ENCODE measurements at regions not wholly inside any gene's neighbourhood (a gene's known extent, or its start where the extent isn't known, plus 50 kb on each side); places are given as distances from the start of the nearest gene placed in this dataset.
"Not testable (repeated sequence)": the region's sequence is repeated elsewhere in the genome, so short reads cannot be mapped to it uniquely, and the experiment has no call there.

DNA sequence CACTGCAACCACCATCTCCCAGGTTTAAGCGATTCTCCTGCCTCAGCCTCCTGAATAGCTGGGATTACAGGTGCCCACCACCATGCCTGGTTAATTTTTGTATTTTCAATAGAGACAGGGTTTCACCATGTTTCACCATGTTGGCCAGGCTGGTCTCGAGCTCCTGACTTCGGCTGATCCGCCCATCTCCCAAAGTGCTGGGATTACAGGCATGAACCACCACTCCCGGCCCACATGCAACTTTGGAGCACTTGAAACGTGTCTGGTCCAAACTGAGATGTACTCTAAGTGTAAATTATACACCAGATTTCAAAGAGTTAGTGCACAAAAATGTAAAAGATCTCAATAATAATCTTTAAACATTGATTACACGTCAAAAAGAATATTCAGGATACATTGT is 154.1 kb downstream of the RGS9 start:
- not testable (repeated sequence) for H3K4me3 ChIP-seq (ENCODE audit: low read length); H2AFZ ChIP-seq (ENCODE audit: low read length); H3K79me2 ChIP-seq (ENCODE audit: low read length); H3K27ac ChIP-seq (ENCODE audit: low read length); H3K9ac ChIP-seq (ENCODE audit: low read length); H3K4me1 ChIP-seq (ENCODE audit: low read length); H3K36me3 ChIP-seq (ENCODE audit: insufficient read depth, low read length); H3K4me2 ChIP-seq (ENCODE audit: low read depth, low read length, poor library complexity, severe bottlenecking); H3K27me3 ChIP-seq (ENCODE audit: low read length); H3K9me3 ChIP-seq (ENCODE audit: low read length); H4K20me1 ChIP-seq (ENCODE audit: insufficient read depth, low read depth, low read length); DNase-seq; H3K9me2 ChIP-seq (replicated peaks; ENCODE audit: insufficient read depth, low read length)

DNA sequence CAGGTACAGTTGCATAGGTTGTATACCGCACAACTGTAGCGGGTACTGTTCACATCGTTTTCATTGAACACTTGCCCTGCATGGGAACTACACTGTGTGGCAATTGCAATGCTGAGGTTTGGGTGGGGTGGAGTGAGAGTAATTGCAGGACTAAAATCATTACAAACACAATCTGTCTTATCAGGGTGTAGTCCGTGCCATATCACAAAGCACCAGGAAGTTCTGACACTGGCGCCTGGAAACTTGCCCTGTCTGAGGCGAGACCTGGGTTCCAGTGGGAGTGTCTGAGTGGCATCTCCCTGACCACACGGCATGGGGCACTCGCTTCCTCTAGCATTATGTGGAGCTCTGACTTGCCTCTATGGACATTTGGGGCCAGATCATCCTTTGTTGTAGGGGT is 153.4 kb downstream of the RGS9 start:
- no peaks in the 10 kb centered on the region for H3K36me3 ChIP-seq (ENCODE audit: insufficient read depth, low read length)
- no peak overlapping the region for H3K4me2 ChIP-seq (ENCODE audit: low read depth, low read length, poor library complexity, severe bottlenecking)
- H3K9me3 ChIP-seq (ENCODE audit: low read length), result no peaks in the 10 kb centered on the region
- H3K9me2 ChIP-seq (replicated peaks; ENCODE audit: insufficient read depth, low read length), result no peaks in the 10 kb centered on the region
- H3K4me3 ChIP-seq (ENCODE audit: low read length), result no peak overlapping the region
- no peaks in the 10 kb centered on the region for H4K20me1 ChIP-seq (ENCODE audit: insufficient read depth, low read depth, low read length)
- H3K79me2 ChIP-seq (ENCODE audit: low read length), result no peaks in the 10 kb centered on the region
- H3K27ac ChIP-seq (ENCODE audit: low read length), result no peak overlapping the region
- no peaks in the 10 kb centered on the region for H3K4me1 ChIP-seq (ENCODE audit: low read length)
- DNase-seq, result no peak
- H2AFZ ChIP-seq (ENCODE audit: low read length), result no peak overlapping the region
- H3K27me3 ChIP-seq (ENCODE audit: low read length), result no peaks in the 10 kb centered on the region
- no peak overlapping the region for H3K9ac ChIP-seq (ENCODE audit: low read length)

DNA sequence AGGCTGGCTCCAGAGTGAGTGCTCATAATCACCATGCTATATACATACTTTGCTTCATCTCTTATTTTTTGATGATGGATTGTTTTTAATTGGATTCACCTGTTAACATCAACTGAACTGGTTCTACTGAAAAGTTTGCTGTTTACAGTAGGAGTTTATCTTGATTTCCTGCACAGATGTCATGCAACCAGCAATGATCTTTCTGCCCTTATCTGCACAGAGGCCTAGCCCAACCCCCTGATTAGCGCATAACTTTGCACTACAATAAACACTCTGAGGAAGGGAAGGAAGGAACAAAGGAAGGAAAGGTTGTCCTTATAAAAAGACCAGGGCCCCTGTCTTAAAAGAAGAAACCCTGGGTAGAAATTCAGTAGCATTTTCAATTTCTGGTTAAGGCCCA is 152.9 kb downstream of the RGS9 start:
- DNase-seq, result no peak
- Histone ChIP-seq H3K9me2 (replicated peaks; ENCODE audit: insufficient read depth, low read length) (no peaks in the 10 kb centered on the region), H2AFZ (ENCODE audit: low read length) (no peak overlapping the region), H3K4me2 (ENCODE audit: low read depth, low read length, poor library complexity, severe bottlenecking) (no peak overlapping the region), H3K27me3 (ENCODE audit: low read length) (no peaks in the 10 kb centered on the region), H3K27ac (ENCODE audit: low read length) (no peak overlapping the region), H3K4me3 (ENCODE audit: low read length) (no peak overlapping the region), H3K36me3 (ENCODE audit: insufficient read depth, low read length) (no peaks in the 10 kb centered on the region), H4K20me1 (ENCODE audit: insufficient read depth, low read depth, low read length) (no peaks in the 10 kb centered on the region), H3K9me3 (ENCODE audit: low read length) (no peaks in the 10 kb centered on the region), H3K79me2 (ENCODE audit: low read length) (no peaks in the 10 kb centered on the region), H3K9ac (ENCODE audit: low read length) (no peak overlapping the region), H3K4me1 (ENCODE audit: low read length) (no peaks in the 10 kb centered on the region)

DNA sequence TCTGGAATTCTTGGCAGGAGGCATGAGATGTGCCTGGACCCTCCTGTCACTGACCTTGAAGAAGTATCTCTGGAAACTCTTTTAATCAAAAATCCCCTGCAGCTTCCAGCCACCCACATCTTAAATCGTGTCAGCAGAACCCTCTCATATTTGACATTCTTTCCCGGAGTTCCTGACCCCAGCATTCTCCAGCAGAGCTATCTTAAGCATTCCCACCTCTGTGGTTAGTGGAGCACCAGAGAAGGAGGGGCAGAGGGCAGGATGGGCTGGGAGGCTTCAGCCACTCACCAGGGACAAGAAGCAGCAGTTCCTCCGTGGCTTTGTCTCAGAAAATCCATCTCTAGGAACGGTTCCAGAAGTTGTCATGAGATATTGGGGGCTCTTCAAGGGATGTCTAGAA is 149.9 kb downstream of the RGS9 start:
- no peaks in the 10 kb centered on the region for H4K20me1 ChIP-seq (ENCODE audit: insufficient read depth, low read depth, low read length)

DNA sequence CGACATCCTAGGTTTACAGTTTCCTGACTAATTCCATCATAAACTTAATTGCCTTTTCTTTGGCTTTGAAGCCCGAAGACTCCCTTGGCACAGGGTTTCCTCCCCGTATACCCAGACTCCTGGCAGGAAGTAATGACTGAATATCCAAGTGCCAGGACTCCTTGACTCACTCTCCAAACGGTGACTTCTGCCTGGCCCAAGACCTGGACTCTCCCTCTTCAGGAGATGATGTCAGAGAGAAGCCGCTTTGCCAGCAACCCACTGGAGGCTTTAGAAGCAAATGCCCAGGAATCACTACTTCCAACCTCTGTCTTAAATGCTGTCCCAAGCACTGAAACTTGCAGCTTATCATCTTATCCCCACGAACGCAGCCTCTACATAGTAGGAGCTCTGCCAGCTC is 146.5 kb downstream of the RGS9 start:
- no peaks in the 10 kb centered on the region for H3K36me3 ChIP-seq (ENCODE audit: insufficient read depth, low read length)
- H3K9ac ChIP-seq (ENCODE audit: low read length), result no peak overlapping the region
- H2AFZ ChIP-seq (ENCODE audit: low read length), result no peak overlapping the region
- H3K4me2 ChIP-seq (ENCODE audit: low read depth, low read length, poor library complexity, severe bottlenecking), result no peak overlapping the region
- no peak overlapping the region for H3K4me3 ChIP-seq (ENCODE audit: low read length)
- H4K20me1 ChIP-seq (ENCODE audit: insufficient read depth, low read depth, low read length), result no peaks in the 10 kb centered on the region
- no peaks in the 10 kb centered on the region for H3K27me3 ChIP-seq (ENCODE audit: low read length)
- H3K9me3 ChIP-seq (ENCODE audit: low read length), result no peaks in the 10 kb centered on the region
- no peak overlapping the region for H3K27ac ChIP-seq (ENCODE audit: low read length)
- no peaks in the 10 kb centered on the region for H3K79me2 ChIP-seq (ENCODE audit: low read length)
- no peaks in the 10 kb centered on the region for H3K4me1 ChIP-seq (ENCODE audit: low read length)
- H3K9me2 ChIP-seq (replicated peaks; ENCODE audit: insufficient read depth, low read length), result no peaks in the 10 kb centered on the region
- DNase-seq, result no peak

More for the DNA sequence above, 149.9 kb downstream of the RGS9 start:
- Histone ChIP-seq H3K9me3 (ENCODE audit: low read length) (no peaks in the 10 kb centered on the region), H3K27ac (ENCODE audit: low read length) (no peak overlapping the region), H3K36me3 (ENCODE audit: insufficient read depth, low read length) (no peaks in the 10 kb centered on the region), H3K79me2 (ENCODE audit: low read length) (no peaks in the 10 kb centered on the region), H3K4me3 (ENCODE audit: low read length) (no peak overlapping the region), H3K4me1 (ENCODE audit: low read length) (no peaks in the 10 kb centered on the region), H2AFZ (ENCODE audit: low read length) (no peak overlapping the region), H3K27me3 (ENCODE audit: low read length) (no peaks in the 10 kb centered on the region), H3K4me2 (ENCODE audit: low read depth, low read length, poor library complexity, severe bottlenecking) (no peak overlapping the region), H3K9me2 (replicated peaks; ENCODE audit: insufficient read depth, low read length) (no peaks in the 10 kb centered on the region), H3K9ac (ENCODE audit: low read length) (no peak overlapping the region)
- DNase-seq, result no peak

DNA sequence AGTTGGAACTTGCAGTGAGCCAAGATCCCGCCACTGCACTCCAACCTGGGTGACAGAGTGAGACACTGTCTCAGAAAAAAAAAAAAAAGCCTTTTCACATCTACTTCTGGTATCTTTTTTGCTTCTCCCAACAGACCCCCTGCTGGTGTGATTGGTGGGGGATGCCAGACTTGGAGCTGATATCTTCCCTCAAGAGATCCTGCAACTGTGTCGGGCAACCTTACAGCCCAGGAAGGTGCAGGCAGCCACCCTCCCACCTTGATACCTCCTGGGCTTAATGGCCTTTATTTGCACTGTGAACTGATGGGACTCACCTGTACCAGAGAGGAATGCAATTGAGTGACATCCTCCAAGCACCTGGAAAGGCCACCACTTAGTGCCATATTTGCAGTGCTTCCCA is 142.3 kb downstream of the RGS9 start:
- no peaks in the 10 kb centered on the region for H4K20me1 ChIP-seq (ENCODE audit: insufficient read depth, low read depth, low read length)

DNA sequence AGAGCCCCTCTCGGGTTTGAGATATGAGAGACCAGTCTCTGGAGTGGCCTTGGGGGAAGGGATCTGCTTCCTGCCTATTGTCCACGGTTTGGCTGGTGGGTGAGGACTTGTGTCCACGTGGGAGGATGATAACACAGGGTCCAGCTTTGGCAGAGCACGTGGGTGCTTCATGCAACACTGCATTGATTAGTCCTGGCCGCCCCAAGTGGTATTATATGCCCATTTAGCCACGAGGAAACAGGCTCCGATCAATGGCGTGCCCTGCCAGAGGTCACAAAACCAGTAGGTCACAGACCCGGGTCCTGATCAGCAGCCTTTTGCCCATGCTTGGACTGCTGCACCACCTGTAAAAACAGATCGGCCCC is 141.6 kb downstream of the RGS9 start:
- Histone ChIP-seq H3K9me2 (replicated peaks; ENCODE audit: insufficient read depth, low read length) (no peaks in the 10 kb centered on the region), H3K27ac (ENCODE audit: low read length) (no peak overlapping the region), H3K36me3 (ENCODE audit: insufficient read depth, low read length) (no peaks in the 10 kb centered on the region), H3K9ac (ENCODE audit: low read length) (no peak overlapping the region), H3K4me2 (ENCODE audit: low read depth, low read length, poor library complexity, severe bottlenecking) (no peak overlapping the region), H3K4me3 (ENCODE audit: low read length) (no peak overlapping the region), H4K20me1 (ENCODE audit: insufficient read depth, low read depth, low read length) (no peaks in the 10 kb centered on the region), H3K79me2 (ENCODE audit: low read length) (no peaks in the 10 kb centered on the region), H3K27me3 (ENCODE audit: low read length) (no peaks in the 10 kb centered on the region), H3K4me1 (ENCODE audit: low read length) (no peaks in the 10 kb centered on the region), H3K9me3 (ENCODE audit: low read length) (no peaks in the 10 kb centered on the region), H2AFZ (ENCODE audit: low read length) (no peak overlapping the region)
- no peak for DNase-seq

More for the DNA sequence above, 142.3 kb downstream of the RGS9 start:
- H3K4me2 ChIP-seq (ENCODE audit: low read depth, low read length, poor library complexity, severe bottlenecking), result no peak overlapping the region
- no peak overlapping the region for H3K4me3 ChIP-seq (ENCODE audit: low read length)
- H3K27me3 ChIP-seq (ENCODE audit: low read length), result no peaks in the 10 kb centered on the region
- H3K9ac ChIP-seq (ENCODE audit: low read length), result no peak overlapping the region
- no peaks in the 10 kb centered on the region for H3K36me3 ChIP-seq (ENCODE audit: insufficient read depth, low read length)
- no peaks in the 10 kb centered on the region for H3K9me3 ChIP-seq (ENCODE audit: low read length)
- H3K4me1 ChIP-seq (ENCODE audit: low read length), result no peaks in the 10 kb centered on the region
- DNase-seq, result no peak
- H2AFZ ChIP-seq (ENCODE audit: low read length), result no peak overlapping the region
- H3K27ac ChIP-seq (ENCODE audit: low read length), result no peak overlapping the region
- no peaks in the 10 kb centered on the region for H3K9me2 ChIP-seq (replicated peaks; ENCODE audit: insufficient read depth, low read length)
- no peaks in the 10 kb centered on the region for H3K79me2 ChIP-seq (ENCODE audit: low read length)

DNA sequence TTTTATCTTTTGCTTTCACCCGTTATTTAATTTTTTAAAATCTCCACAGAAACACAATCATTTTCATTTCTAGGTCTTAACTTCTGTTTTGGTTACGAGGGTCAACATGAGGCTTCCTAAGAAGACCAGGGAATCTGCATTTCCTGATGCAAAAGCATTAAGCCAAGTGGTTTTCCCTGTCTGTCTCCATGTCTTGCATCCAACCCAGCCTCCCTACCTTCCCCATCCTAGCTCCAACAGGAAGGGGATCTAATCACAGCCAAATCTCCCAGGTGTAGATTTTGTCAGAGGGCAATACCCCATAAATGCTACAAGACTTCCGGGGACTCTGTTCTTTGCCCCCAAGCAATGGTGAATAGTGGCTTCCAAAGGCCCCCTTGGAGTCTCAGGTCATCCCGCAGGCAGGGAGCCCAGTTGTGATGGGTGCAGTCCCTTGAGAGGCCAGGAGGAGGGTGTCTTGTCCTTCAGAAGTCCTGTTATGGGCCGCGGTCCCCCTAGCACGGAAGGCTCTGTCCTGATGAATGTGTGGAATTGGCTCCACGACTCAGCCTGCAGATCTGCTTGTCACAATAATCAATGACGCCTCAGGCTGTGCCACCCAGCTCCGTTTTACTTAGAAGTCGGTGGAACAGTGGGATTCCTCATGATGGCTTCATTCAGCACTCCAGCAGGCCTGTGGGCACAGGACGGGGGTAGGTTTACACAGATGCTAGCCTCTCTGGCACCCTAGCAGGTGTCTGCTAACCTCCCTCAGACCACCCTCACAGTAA is 141.1 kb downstream of the RGS9 start:
- H3K9me2 ChIP-seq (replicated peaks; ENCODE audit: insufficient read depth, low read length), result no peaks in the 10 kb centered on the region
- no peak overlapping the region for H3K9ac ChIP-seq (ENCODE audit: low read length)
- H3K27me3 ChIP-seq (ENCODE audit: low read length), result no peaks in the 10 kb centered on the region
- no peak overlapping the region for H2AFZ ChIP-seq (ENCODE audit: low read length)
- H4K20me1 ChIP-seq (ENCODE audit: insufficient read depth, low read depth, low read length), result no peaks in the 10 kb centered on the region
- no peak overlapping the region for H3K4me3 ChIP-seq (ENCODE audit: low read length)
- no peaks in the 10 kb centered on the region for H3K4me1 ChIP-seq (ENCODE audit: low read length)
- H3K27ac ChIP-seq (ENCODE audit: low read length), result no peak overlapping the region
- H3K4me2 ChIP-seq (ENCODE audit: low read depth, low read length, poor library complexity, severe bottlenecking), result no peak overlapping the region
- DNase-seq, result peak; percentile 58
- no peaks in the 10 kb centered on the region for H3K36me3 ChIP-seq (ENCODE audit: insufficient read depth, low read length)
- H3K79me2 ChIP-seq (ENCODE audit: low read length), result no peaks in the 10 kb centered on the region
- H3K9me3 ChIP-seq (ENCODE audit: low read length), result no peaks in the 10 kb centered on the region
